HG03571 (cell line): ENCODE measurements at regions not wholly inside any gene's neighbourhood (a gene's known extent, or its start where the extent isn't known, plus 50 kb on each side); places are given as distances from the start of the nearest gene placed in this dataset.

Experiments
- ATAC-seq: cut with Tn5 transposase; IDR thresholded peaks from one replicate; pipeline ENCODE4 v1.9.1; 2021; ENCODE audit not compliant: unreplicated experiment

DNA sequence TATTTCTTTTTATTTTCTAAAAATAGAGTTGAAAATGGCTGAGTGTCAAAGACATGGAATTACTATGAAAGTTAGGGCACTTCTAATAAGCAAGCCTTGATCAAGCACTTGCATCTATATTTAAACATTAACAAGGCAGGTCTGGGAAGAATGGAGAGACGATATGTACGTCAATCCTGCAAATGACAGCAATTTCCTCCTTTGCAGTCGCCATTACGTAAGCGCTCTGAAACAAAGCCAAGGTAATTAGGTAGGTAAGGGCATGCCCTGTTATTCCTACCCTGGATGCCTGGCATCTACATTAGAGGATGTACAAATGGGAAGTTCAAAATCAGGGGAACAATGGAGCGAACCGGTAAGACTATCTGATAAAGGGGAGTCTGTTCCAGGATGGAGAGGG lies 664.0 kb upstream of the ARGLU1 start:
- ATAC-seq, result no peak

DNA sequence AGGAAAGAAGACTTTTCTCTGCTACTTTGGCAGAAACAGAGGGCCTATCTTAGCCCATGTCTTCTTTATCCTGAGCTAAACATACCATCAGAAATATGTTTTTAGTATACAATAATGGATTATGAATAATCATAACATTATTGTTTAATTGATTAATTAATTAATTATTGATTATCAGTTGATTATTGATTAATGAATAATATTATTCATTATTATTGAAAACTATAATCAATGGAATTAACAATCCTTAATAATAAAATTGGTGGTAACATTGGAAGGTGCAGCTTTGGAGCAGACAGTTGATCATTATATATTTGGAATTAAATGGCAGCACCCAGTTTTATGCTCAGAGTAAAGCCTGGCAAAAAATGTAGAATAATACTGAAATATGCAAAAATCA lies 655.9 kb upstream of the ARGLU1 start:
- no peak for ATAC-seq

DNA sequence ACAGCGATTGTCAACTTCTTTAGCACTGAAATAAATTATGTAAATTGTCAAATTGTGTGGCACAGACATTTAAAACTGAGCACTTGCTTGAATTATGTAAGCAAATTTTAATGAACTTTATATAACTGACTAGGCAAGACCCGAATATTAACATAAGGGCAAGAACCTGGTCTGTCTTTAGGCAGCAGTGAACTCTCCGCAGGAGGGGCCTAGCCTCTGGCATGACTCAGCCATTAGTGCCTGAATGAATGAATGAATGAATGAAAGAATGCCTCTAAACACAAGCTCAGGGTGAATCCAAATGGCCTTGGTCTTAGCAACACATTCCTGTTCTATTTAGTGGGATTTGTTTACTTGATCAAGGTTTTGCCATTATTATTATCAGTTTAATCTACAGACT lies 654.7 kb upstream of the ARGLU1 start:
- no peak for ATAC-seq

DNA sequence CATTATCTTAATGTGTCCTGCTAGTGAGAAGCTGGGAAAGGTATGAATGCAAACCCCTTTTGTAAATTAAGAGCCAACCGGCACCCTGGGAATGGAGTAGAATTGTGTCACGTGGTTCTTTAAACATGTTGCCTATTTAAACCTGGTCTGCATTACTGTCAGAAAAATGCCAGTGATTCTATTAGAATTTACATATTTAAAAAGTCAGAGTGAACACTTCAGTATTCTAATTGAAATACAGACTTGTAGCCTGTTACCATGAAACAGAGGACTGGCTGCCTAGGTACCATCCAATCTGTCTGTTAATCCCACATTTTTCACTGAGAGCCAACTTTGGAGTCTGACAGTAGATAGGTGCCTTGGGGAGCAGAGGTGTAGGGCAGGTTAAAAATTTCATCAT lies 652.3 kb upstream of the ARGLU1 start:
- no peak for ATAC-seq

DNA sequence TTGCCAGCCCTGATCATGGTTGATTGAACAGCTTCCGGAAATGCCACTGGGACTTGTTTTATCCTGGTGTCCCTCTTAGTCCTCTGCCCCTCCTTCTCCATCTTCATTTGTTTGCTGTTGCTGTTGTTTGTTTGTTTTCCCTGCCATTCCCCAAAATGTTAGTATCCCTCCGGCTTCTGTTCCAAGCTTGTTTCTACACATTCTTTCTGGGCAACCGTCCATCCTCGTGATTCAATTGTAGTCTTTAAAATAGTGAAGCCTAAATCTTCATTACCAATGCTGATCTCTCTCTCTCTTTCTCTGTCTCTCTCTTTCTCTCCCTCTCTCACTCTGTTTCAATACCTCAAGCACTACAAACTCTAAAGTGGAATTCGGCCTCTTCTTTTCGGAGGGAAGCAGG lies 649.3 kb upstream of the ARGLU1 start:
- no peak for ATAC-seq

DNA sequence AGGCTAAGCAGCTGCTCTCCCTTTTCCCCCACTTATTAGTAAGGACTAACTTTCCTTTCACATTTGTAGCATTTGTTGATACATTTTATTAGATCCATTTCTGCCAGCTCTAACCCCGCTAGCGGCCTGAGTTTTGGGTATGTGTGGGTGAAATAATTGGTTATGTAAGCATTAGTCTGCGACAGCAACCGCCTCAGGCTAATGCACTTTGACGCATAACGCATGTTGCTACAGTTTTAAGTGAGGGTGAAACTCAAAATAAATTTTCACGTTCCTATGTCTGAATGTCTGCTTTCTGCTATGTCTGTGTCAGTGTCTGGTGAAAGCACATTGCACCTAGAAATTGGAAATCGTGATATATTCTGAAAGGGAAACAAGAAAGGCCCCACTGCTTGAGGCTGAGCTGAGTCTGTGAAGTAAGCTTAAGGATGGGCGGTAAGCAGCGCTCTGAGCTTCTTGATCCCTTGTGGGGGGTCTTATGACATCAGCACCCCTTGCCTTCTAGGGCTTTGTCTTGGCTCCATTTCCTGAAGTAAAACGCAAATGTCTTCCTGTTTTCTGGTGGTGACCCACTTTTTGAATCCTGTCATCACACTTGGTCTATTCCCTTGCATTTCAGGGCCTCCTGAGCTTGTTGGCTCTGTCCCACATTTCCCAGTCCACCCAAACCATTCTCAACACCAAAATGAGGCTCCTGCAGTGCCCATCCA lies 648.3 kb upstream of the ARGLU1 start:
- ATAC-seq, result no peak

DNA sequence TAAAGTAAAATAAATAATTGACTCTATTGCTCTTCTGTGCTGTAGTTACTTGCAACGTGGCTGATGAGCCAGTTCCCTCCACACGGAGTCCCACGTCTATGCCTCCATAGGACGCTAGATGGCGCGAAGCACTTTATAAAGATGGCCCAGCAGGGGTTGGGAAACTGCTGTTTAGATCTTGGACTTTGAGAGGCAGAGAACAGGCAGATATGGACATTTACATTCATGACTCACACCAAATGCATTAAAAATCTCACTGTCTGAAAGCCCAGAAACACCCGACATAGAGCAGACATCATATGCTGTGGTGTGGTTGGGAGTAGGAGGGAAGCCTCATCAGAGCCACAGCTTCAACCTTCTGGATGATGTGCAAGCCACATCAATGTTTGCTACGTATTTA lies 643.1 kb upstream of the ARGLU1 start:
- ATAC-seq, result peak; percentile 93

DNA sequence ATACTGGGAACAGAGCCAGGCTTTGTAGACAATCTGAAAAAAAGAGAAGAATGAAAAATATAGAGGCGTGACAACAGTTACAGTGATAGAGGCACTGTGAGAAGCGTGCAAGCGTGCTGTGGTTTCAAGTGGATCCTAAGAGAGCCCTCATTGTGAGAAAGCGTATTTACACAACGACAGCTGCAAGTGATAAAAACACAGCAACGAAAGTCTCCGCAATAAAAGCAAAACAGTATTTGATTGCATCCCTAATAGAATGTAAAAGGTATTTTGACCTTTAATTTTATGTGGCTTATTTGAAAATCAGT lies 642.7 kb upstream of the ARGLU1 start:
- no peak for ATAC-seq

DNA sequence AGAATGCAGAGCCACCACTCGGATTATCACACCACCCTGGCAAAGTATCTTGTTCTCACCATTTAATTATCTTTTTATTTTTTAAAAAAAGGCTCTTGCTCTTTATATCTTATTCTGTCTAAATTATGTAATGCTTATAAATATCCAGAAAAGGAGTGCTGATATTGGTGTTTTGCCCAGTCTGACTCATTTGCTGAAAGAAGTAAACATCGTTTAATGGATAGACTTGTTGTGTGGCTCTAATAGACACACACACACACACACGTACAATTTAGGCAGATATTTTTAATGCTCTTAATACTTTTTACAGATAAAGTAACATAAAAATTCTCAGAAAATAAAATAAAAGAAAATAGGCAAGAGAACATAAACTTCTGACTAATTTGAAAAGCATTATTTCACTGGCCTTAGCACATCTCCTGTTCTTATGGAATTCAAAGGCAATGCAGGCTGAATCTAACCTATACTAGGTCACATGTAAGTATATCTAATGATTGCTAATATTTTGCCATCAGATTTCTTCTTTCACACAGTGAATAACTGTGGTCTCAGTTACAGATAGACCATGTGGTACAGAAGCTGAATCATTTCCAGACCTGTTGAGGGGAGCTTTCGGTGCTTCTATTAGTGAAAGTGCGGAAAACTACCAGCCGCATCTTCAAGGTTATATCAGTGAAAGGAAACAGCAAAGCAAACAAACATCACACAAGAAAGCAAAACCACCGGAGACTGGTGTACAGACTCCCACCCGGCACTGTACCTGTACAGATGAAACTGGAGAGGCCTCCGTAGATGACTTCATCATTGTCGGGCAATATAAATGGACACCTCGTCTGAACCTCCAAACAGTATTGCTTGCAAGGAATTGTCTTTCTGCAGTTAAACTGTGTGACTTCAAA lies 642.1 kb upstream of the ARGLU1 start:
- ATAC-seq, result no peak

DNA sequence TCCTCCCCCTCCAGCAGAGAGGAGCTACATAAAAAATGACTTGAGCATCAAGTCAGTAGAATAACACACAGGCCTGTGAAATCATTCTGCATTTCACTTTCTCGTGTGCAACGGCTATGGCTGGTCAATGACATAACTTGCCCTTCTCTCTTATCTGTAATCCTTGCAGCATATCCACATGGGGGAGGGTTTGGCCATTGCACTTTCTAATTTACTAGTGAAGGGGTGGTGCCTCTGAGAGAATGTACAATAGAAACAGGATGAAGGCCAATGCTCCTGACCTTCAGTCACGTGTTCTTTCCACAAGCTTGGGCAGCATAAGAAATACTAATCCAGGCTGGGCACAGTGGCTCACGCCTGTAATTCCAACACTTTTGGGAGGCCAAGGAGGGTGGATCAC lies 641.0 kb upstream of the ARGLU1 start:
- ATAC-seq, result no peak

DNA sequence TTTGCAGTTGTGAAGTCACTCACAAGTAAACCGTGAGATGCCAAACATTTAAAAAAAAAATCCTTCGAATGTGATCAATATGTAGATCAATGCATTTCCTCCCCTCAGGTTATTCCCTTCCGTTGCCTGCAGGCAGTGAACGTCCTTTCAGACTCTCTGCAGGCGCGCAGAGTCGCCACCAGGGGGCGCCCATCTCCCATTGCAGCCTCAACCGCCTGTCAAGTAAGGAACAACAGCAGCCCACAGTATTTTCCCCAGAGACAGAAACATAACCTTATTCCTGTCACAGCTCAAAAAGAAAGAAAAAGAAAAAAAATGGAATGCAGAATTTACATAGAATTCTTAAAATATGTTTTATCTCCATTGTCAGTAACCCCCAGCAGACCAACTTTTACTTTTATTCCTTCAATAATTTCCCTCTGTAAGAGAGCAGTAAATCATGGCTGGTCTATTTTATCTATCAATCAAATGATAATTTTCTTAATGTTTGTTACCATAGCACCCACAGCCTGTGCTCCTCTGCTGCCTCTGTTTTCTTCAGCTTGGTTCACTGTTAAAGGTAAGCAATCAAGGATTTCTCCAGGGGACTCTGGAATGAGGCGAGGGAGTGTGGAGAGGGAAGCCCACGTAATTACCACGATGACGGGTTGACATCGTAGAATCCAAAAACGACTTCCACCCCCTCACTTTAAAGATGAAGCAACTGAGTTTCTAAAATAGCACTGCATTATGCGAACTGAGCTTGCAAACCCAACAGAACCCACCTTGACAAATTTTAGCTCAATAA lies 637.6 kb upstream of the ARGLU1 start:
- peak; percentile 93 for ATAC-seq

DNA sequence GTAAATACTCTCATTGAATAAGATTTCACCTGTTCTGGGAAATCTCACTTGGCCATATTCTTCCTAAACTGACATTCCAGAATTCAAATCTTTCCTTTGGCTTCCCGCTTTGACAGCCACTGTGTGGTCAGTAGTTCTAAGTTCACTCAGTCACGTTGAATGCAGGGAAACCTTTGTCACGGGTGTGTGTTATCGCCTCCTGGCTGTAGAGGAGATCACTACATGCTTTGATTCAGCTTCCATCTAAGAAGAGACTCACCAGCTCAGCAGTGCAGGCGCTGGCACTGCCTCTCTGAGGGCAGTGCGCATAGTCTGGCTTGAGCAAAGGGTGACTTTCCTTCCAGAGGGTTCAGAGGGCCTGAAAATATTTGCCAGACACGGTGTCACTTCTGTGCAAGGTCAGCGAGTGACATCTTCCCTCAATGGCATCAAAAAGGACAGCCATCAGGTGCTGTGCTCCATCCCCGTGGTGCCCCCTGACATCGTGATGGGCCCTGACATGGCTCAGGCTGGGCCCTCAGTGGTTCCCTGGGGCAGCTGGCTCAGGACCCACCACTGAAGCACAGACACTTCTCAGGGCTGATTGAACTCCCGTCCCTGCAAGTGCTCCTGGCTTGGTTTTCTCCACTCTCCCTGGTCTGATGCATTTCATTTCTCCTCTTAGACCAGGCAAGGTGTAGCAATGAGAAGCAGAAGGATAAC lies 635.4 kb upstream of the ARGLU1 start:
- ATAC-seq, result no peak

DNA sequence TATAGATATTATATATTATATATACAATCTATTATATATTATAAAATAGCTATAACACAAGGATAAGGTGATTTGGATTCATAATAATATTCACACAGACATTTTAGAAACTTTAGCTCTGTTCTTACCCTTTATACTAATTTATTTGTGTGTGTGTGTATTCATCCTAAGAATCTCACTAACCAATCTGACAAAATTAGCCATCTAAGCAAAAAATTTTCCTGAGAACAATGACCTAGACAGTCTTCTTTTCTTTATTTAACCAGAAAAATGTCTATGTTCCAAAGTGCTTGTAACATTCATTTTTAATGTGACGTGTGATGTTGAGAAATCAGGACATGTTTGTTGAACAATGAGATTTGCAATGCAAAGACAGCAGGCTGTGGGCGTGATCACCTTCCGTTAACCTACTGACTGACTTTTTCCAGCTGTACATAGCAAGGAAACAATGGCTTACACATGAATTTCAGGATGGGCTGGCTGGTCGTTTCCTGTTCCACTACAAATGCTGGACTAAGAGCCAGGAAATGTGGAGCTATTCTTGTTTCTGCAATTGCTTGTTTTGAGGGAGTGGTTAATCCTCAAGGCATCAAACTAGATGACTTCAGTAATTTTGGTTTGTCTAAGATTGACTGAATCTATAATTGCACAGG lies 634.6 kb upstream of the ARGLU1 start:
- ATAC-seq, result no peak

DNA sequence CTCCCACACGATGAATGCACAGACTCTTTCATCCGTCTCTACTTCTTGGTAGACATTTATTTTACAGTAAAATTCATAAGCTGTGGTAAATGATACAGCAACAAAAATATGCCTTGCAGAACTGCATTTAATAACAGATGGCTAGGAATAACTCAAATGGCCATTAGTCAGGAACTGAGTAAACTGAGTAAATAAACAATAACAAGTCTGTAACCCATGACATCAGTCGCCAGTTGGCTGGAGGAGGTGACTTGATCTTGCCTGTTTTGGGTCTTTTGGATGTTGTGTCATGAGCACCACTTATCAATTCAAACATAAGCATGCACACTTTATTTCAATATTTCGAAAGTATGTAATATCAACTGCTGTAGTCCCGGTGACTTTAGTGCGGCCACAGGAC lies 632.6 kb upstream of the ARGLU1 start:
- no peak for ATAC-seq

DNA sequence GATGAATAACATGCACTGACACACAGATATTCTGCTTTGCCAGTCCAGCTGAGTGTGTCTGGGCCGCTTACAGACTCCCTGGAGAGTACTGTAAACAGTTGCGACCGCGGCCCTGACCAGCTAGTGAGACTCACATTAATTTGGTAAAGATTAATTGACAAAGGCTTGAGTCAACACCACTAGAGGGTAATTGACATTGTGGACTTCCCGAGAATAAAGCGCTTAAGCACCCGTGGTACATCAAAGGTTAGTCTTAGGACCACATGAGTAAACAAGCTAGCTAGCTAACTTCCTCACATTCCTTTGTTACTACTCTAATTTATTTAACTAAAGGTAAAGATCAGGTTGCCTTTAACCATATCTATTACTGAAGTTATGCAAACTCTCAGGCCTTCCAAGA lies 624.4 kb upstream of the ARGLU1 start:
- ATAC-seq, result no peak

DNA sequence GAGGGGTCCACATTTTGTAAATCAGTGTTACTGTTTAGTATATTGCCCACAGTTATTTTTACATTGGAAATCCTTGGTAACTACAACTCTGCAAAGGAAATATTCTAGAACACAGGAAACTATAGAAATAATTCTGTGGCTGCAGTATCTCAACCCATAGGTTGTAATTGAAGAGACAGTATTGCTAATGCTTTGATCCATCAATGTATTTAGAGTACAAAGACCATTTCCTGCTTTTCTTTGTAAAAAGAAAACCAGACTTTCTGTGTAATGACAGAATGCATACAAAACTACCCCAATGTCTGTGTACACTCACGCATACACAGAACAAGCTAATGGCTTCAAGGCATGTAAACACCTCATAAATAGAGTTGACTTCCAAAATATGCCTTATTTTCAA lies 622.1 kb upstream of the ARGLU1 start:
- ATAC-seq, result no peak

DNA sequence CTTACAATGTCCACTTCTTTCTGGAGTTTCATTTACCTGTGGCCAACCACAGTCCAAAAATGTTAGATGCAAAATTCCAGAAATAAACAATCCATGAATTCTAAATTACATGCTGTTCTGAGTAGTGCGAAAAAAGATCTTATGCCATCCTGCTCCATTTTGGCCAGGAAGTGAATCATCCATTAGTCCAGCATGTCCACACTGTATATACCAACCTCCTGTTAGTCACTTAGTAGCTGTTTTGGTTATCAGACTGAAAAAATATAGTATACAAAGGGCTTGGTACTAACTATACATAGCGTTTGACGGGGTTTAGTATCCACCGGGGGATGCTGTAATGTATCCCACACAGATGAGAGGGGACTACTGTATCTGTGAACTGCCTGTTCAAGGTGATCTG lies 618.0 kb upstream of the ARGLU1 start:
- ATAC-seq, result no peak

DNA sequence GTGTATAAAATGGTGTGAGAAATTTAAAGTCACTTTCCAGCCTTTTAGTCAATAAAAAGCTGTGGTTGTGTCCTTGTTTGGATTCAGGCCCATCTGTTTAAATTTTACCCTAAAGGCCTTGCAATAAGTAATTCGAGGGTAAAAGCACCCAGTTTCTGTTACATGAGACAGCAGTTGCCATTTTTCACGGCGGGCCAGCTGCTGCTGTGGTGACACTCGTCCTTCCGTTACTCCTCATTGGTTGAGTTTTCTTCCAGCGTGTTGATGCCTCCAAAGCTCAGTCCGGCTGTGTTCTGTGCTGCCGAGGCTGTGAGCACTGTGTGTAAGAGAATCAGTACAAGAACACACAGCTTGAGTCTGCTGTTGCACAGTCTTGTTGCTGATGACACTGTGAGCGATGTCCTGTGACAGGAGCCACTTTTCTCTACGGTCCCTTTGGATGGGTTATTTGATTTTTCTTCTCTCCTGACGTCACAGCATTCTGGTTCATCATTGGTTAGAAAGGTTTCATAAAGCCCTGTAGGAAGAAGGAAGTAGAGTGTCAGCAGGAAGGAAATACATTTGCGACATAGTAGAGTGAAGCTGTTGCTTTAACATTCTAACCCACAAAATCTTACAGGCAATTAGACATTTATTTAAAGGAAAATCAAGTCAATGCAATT lies 602.5 kb upstream of the ARGLU1 start:
- no peak for ATAC-seq

DNA sequence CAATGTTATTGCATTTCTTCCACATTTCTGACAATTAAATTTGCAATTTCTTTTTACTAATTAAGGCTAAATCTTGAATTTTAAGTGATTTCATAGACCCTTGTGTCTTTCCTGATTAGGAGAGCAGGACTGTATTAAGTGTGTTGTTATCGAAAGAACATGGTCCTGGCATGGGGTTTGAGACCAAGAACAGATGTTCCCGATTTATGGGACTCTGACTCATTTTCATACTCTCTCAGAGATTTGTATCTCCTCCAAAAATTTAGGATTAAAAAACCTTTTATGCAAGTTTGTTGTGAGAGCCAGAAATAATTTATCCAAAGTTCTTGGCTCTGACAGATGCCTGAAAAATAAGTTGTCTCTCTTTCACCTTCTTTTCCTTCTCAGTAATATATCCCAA lies 589.3 kb upstream of the ARGLU1 start:
- ATAC-seq, result no peak

DNA sequence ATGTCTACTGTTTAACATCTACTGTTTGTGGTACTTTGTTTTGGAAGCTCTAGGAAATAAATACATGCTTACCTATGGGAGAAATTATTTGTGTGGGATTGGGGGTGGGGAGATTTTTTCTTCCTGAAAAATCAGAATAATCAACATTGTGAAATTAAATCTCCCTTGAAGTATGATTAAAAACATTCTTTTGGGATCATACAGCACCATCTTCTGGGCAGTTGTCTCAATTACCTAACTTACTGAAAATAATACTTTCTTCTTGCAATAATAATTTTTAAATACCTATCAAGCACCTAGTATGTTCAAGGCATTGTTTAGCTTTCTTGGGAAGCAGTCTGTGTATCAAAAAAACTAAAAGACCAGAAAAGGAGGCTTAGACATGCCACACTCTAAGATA lies 576.5 kb upstream of the ARGLU1 start:
- no peak for ATAC-seq
